HCT116 (cell line): ENCODE measurements at regions not wholly inside any gene's neighbourhood (a gene's known extent, or its start where the extent isn't known, plus 50 kb on each side); places are given as distances from the start of the nearest gene placed in this dataset.

Source experiments
- ATAC-seq: fragments of 200-7000 bp; cut with Tn5 transposase; 2 replicates; pipeline ENCODE4 v1.9.1; 2020; ENCODE audit warnings: mild to moderate bottlenecking, moderate library complexity
- BruUV-seq: library from RNA; stranded (reverse); fragments of 400-500 nt; replicated peaks from 2 replicates; lab custom pipeline; 2021; lab: Mats Ljungman, UMichigan
- CTCF ChIA-PET: fragments of 300-600 bp; sonication (Branson Sonifier 250); formaldehyde crosslinking; loops from one replicate; lab custom pipeline; 2021; ENCODE audit warnings: antibody characterized with exemption; lab: Charles Lee
- POLR2A ChIA-PET: fragments of 300-600, 350-600 bp; sonication (Branson Sonifier 250); formaldehyde crosslinking; loops from one replicate; lab custom pipeline; 2021; ENCODE audit warnings: antibody characterized with exemption; lab: Charles Lee
- RAD21 ChIA-PET, 2 experiments: fragments of 300-600 bp; sonication (Branson Sonifier 250); formaldehyde crosslinking; loops; one replicate each; lab custom pipeline; 2023; ENCODE audit warnings: low total read pairs in 2 of 2; ENCODE audit not compliant: uncharacterized antibody in 2 of 2, unreplicated experiment in 2 of 2, low non-redundant PET in 1 of 2; lab: Charles Lee
- DNase-seq: peaks from one replicate; pipeline ENCODE4 v3.0.0-alpha.2; 2010; ENCODE audit warnings: low read depth, low spot score
- H2AFZ ChIP-seq: fragments of 200-600 bp; shearing (Covaris generic), sonication (generic); 2 replicates; pipeline ENCODE4 v1.6.1; 2017; ENCODE audit warnings: low read depth, mixed run types, mixed read lengths, antibody characterized with exemption, low read length; ENCODE audit not compliant: poor library complexity, severe bottlenecking
- H3K27ac ChIP-seq: 2 replicates; pipeline ENCODE4 v1.5.1; 2012; ENCODE audit warnings: low read depth, low read length
- H3K27me3 ChIP-seq: fragments of 200-600 bp; sonication (generic); 2 replicates; pipeline ENCODE4 v1.6.1; 2016; ENCODE audit warnings: mixed run types, low read length, mixed read lengths; ENCODE audit not compliant: insufficient read depth
- H3K36me3 ChIP-seq, 2 experiments: fragments of 200-500 bp in 1 of 2; fragments of 200-600 bp in 1 of 2; sonication (Bioruptor generic) in 1 of 2; sonication (generic) in 1 of 2; 2 replicates each; pipeline versions ENCODE4 v1.5.1 to v1.6.1; 2014 to 2016; ENCODE audit warnings: low read length in 2 of 2, inconsistent platforms in 1 of 2, mixed read lengths in 1 of 2, mixed run types in 1 of 2; ENCODE audit not compliant: insufficient read depth in 2 of 2, control insufficient read depth in 1 of 2
- H3K4me1 ChIP-seq, 2 experiments: fragments of 200-600 bp in 1 of 2; sonication (generic) in 1 of 2; 2 replicates each; pipeline versions ENCODE4 v1.5.1 to v1.6.1; 2012 to 2017; ENCODE audit warnings: low read length in 2 of 2, inconsistent platforms in 1 of 2, mild to moderate bottlenecking in 1 of 2, mixed read lengths in 1 of 2, mixed run types in 1 of 2, moderate library complexity in 1 of 2; ENCODE audit not compliant: insufficient read depth in 2 of 2, control insufficient read depth in 1 of 2
- H3K4me2 ChIP-seq: fragments of 200-600 bp; sonication (generic); 2 replicates; pipeline ENCODE4 v1.6.1; 2017; ENCODE audit warnings: mixed run types, low read length, mixed read lengths
- H3K4me3 ChIP-seq, 2 experiments: fragments of 200-600 bp in 1 of 2; sonication (generic) in 1 of 2; replicated peaks in 1 of 2; 2 replicates each; pipeline ENCODE4 v1.5.1; 2011 to 2016; ENCODE audit warnings: low read length in 2 of 2, control low read depth in 1 of 2, low read depth in 1 of 2, mild to moderate bottlenecking in 1 of 2, mixed read lengths in 1 of 2, mixed run types in 1 of 2
- H3K79me2 ChIP-seq: fragments of 200-600 bp; sonication (generic); 2 replicates; pipeline ENCODE4 v1.6.1; 2017; ENCODE audit warnings: mild to moderate bottlenecking, mixed run types, low read length, moderate library complexity, mixed read lengths; ENCODE audit not compliant: insufficient read depth
- H3K9ac ChIP-seq: fragments of 200-600 bp; sonication (generic); 2 replicates; pipeline ENCODE4 v1.6.1; 2016; ENCODE audit warnings: low read length, mixed read lengths
- H3K9me2 ChIP-seq: fragments of 200-600 bp; sonication (generic), shearing (Covaris generic); 2 replicates; pipeline ENCODE4 v1.6.1; 2017; ENCODE audit warnings: mixed run types, mild to moderate bottlenecking, moderate library complexity; ENCODE audit not compliant: insufficient read depth
- H3K9me3 ChIP-seq, 2 experiments: fragments of 200-500 bp in 1 of 2; fragments of 200-600 bp in 1 of 2; sonication (Bioruptor generic) in 1 of 2; sonication (generic) in 1 of 2; 2 replicates each; pipeline ENCODE4 v1.6.1; 2014 to 2017; ENCODE audit warnings: low read length in 2 of 2, mixed read lengths in 2 of 2, inconsistent platforms in 1 of 2, low read depth in 1 of 2, mild to moderate bottlenecking in 1 of 2, mixed run types in 1 of 2, moderate library complexity in 1 of 2; ENCODE audit not compliant: control insufficient read depth in 1 of 2, insufficient read depth in 1 of 2
- H4K20me1 ChIP-seq: fragments of 200-600 bp; sonication (generic), shearing (Covaris generic); 2 replicates; pipeline ENCODE4 v1.6.1; 2017; ENCODE audit warnings: mixed run types, mild to moderate bottlenecking, moderate library complexity; ENCODE audit not compliant: insufficient read depth
- ATF3 ChIP-seq: IDR thresholded peaks from 2 replicates; pipeline ENCODE4 v1.6.1; 2012
- CEBPB ChIP-seq: IDR thresholded peaks from 2 replicates; pipeline ENCODE4 v1.6.1; 2012; ENCODE audit warnings: low read depth
- EGR1 ChIP-seq: IDR thresholded peaks from 2 replicates; pipeline ENCODE4 v1.6.1; 2012; ENCODE audit warnings: low read depth
- ELF1 ChIP-seq: IDR thresholded peaks from 2 replicates; pipeline ENCODE4 v1.6.1; 2012; ENCODE audit warnings: low read depth, borderline replicate concordance
- EZH2 ChIP-seq: fragments of 200-600 bp; sonication (generic); IDR thresholded peaks from 2 replicates; pipeline ENCODE4 v1.6.1; 2017; ENCODE audit warnings: antibody characterized with exemption, mixed run types
- EZH2phosphoT487 ChIP-seq: fragments of 200-600 bp; IDR thresholded peaks from 2 replicates; pipeline ENCODE4 v1.6.1; 2018; ENCODE audit warnings: antibody characterized with exemption, borderline replicate concordance
- FOSL1 ChIP-seq: IDR thresholded peaks from 2 replicates; pipeline ENCODE4 v1.6.1; 2012; ENCODE audit warnings: low read depth
- JUND ChIP-seq: IDR thresholded peaks from 2 replicates; pipeline ENCODE4 v1.6.1; 2012
- MAX ChIP-seq: IDR thresholded peaks from 2 replicates; pipeline ENCODE4 v1.6.1; 2012
- POLR2A ChIP-seq: IDR thresholded peaks from 2 replicates; pipeline ENCODE4 v1.7.0; 2011; ENCODE audit warnings: borderline replicate concordance; ENCODE audit not compliant: insufficient read depth, insufficient read length; ENCODE audit errors: extremely low read depth
- POLR2AphosphoS5 ChIP-seq: IDR thresholded peaks from 2 replicates; pipeline ENCODE4 v1.6.1; 2011; ENCODE audit warnings: mild to moderate bottlenecking, low read depth, low read length, moderate library complexity
- RAD21 ChIP-seq: IDR thresholded peaks from 2 replicates; pipeline ENCODE4 v1.6.1; 2012; ENCODE audit warnings: low read depth, mild to moderate bottlenecking
- REST ChIP-seq: IDR thresholded peaks from 2 replicates; pipeline ENCODE4 v1.6.1; 2012; ENCODE audit warnings: low read depth
- SP1 ChIP-seq: IDR thresholded peaks from 2 replicates; pipeline ENCODE4 v1.6.1; 2012; ENCODE audit warnings: low read depth
- SRF ChIP-seq: IDR thresholded peaks from 2 replicates; pipeline ENCODE4 v1.6.1; 2012; ENCODE audit warnings: low read depth
- TCF7L2 ChIP-seq: IDR thresholded peaks from 2 replicates; pipeline ENCODE4 v1.7.0; 2011; ENCODE audit warnings: borderline replicate concordance, inconsistent platforms; ENCODE audit not compliant: insufficient read depth, insufficient read length; ENCODE audit errors: extremely low read depth
- YY1 ChIP-seq: IDR thresholded peaks from 2 replicates; pipeline ENCODE4 v1.6.1; 2011; ENCODE audit warnings: low read length, low read depth, moderate library complexity, mild to moderate bottlenecking; ENCODE audit not compliant: insufficient replicate concordance; ENCODE audit errors: extremely low read depth
- ZFX ChIP-seq: fragments of 450-650 bp; IDR thresholded peaks from 2 replicates; pipeline ENCODE4 v1.6.1; 2017
- ZNF274 ChIP-seq: fragments of 200-500 bp; sonication (Bioruptor generic); IDR thresholded peaks from 2 replicates; pipeline ENCODE4 v1.6.1; 2014; ENCODE audit warnings: mild to moderate bottlenecking, low read depth, low read length, inconsistent platforms
- intact Hi-C: fragments of 100-400 bp; cut with micrococcal nuclease; formaldehyde crosslinking; loops from 2 replicates; pipeline ENCODE4 v1.10.0; 2022

GRCh38 chr16:59543641-59544040 is 809.5 kb upstream of the GOT2 start (continued):
- TF ChIP-seq ZNF274 (no peak), EZH2phosphoT487 (no peak), POLR2AphosphoS5 (no peak), REST (no peak), RAD21 (no peak), CEBPB (no peak), TCF7L2 (no peak)
- TF ChIP-seq, all 23 proteins: peak for 0

GRCh38 chr16:59540621-59541020 is 806.5 kb upstream of the GOT2 start:
- POLR2A ChIA-PET = no interaction called here
- CTCF ChIA-PET = no interaction called here
- BruUV-seq = no TSS peak

More at GRCh38 chr16:59540621-59541020, 806.5 kb upstream of the GOT2 start:
- RAD21 ChIA-PET = no interaction called here
- Histone ChIP-seq H3K27ac (no peak overlapping the region), H3K9me2 (no peaks in the 10 kb centered on the region), H3K9ac (no peak overlapping the region), H3K9me3 (peaks cover 0 to 20% of the 10 kb centered on the region in 2 experiments; a peak in 3 of 4 replicates)
- DNase-seq = no peak
- intact Hi-C loops = no loop called here
- no peak for TF ChIP-seq CEBPB
- no peak for TF ChIP-seq EZH2
- no peak for TF ChIP-seq EZH2phosphoT487
- no peak for TF ChIP-seq SP1
- no peak for TF ChIP-seq FOSL1
- TF ChIP-seq MAX = no peak
- TF ChIP-seq YY1 = no peak
- TF ChIP-seq REST = no peak
- TF ChIP-seq RAD21 = no peak
- no peak for TF ChIP-seq ATF3
- TF ChIP-seq SRF = no peak
- no peak for TF ChIP-seq ZFX
- TF ChIP-seq POLR2AphosphoS5 = no peak
- TF ChIP-seq ZNF274 = no peak
- no peak for TF ChIP-seq EGR1
- TF ChIP-seq POLR2A = no peak
- TF ChIP-seq JUND = no peak
- TF ChIP-seq ELF1 = no peak
- TF ChIP-seq, all 23 proteins: peak for 0
- Histone ChIP-seq H3K4me1 (no peaks in the 10 kb centered on the region), H3K79me2 (no peaks in the 10 kb centered on the region), H2AFZ (no peak overlapping the region), H3K4me2 (no peak overlapping the region), H3K27me3 (no peaks in the 10 kb centered on the region), H4K20me1 (no peaks in the 10 kb centered on the region), H3K36me3 (no peaks in the 10 kb centered on the region), H3K4me3 (no peak overlapping the region)
- no peak for ATAC-seq
